Endodermal cell (in vitro differentiated cells): ENCODE measurements at regions not wholly inside any gene's neighbourhood (a gene's known extent, or its start where the extent isn't known, plus 50 kb on each side); places are given as distances from the start of the nearest gene placed in this dataset.

Source experiments
- DNase-seq: peaks from one replicate; pipeline ENCODE4 v3.0.0-alpha.2; 2017
- H3K27ac ChIP-seq: 2 replicates; pipeline ENCODE4 v1.5.1; 2013; ENCODE audit warnings: mild to moderate bottlenecking, low read depth, low read length, moderate library complexity
- H3K27me3 ChIP-seq: 2 replicates; pipeline ENCODE4 v1.6.1; 2013; ENCODE audit warnings: mild to moderate bottlenecking, low read length, moderate library complexity; ENCODE audit not compliant: insufficient read depth, control insufficient read depth, poor library complexity, severe bottlenecking
- H3K36me3 ChIP-seq: 2 replicates; pipeline ENCODE4 v1.7.0; 2013; ENCODE audit warnings: mild to moderate bottlenecking, low read length, moderate library complexity; ENCODE audit not compliant: control insufficient read depth, insufficient read depth
- H3K4me1 ChIP-seq: one replicate; pipeline ENCODE4 v1.7.0; 2013; ENCODE audit warnings: low read length; ENCODE audit not compliant: control insufficient read depth, insufficient read depth
- H3K4me3 ChIP-seq: 2 replicates; pipeline ENCODE4 v1.5.1; 2013; ENCODE audit warnings: mild to moderate bottlenecking, low read length, moderate library complexity
- H3K9ac ChIP-seq: 2 replicates; pipeline ENCODE4 v1.6.1; 2013; ENCODE audit warnings: mild to moderate bottlenecking, low read length, moderate library complexity; ENCODE audit not compliant: poor library complexity, severe bottlenecking; ENCODE audit errors: extremely low read depth
- H3K9me3 ChIP-seq: 2 replicates; pipeline ENCODE4 v1.6.1; 2013; ENCODE audit warnings: mild to moderate bottlenecking, low read length, moderate library complexity; ENCODE audit not compliant: control insufficient read depth
- H3K27ac Mint-ChIP-seq: 2 replicates; pipeline ENCODE4 v1.8.0; 2020; ENCODE audit warnings: mixed read lengths
- H3K27me3 Mint-ChIP-seq: 2 replicates; pipeline ENCODE4 v1.8.0; 2021; ENCODE audit warnings: mild to moderate bottlenecking, mixed read lengths; ENCODE audit not compliant: insufficient read depth
- H3K36me3 Mint-ChIP-seq: 2 replicates; pipeline ENCODE4 v1.8.0; 2020; ENCODE audit warnings: low read depth, mixed read lengths
- H3K4me1 Mint-ChIP-seq: 2 replicates; pipeline ENCODE4 v1.8.0; 2020; ENCODE audit warnings: mixed read lengths
- H3K4me3 Mint-ChIP-seq: 2 replicates; pipeline ENCODE4 v1.8.0; 2020; ENCODE audit warnings: mild to moderate bottlenecking, moderate library complexity, mixed read lengths
- H3K9me3 Mint-ChIP-seq: 2 replicates; pipeline ENCODE4 v1.8.0; 2020; ENCODE audit warnings: mild to moderate bottlenecking, mixed read lengths
- CTCF ChIP-seq: fragments of 200-600 bp; sonication (generic); conservative IDR thresholded peaks from 2 replicates; pipeline ENCODE4 v1.5.0; 2021; ENCODE audit warnings: antibody characterized with exemption, mild to moderate bottlenecking
- WGBS, 2 experiments: methylation state at CpG; one replicate each; pipeline versions ENCODE4 v1.1.5 to v1.1.7; 2013; ENCODE audit warnings: missing lambda C conversion rate in 2 of 2, mixed read lengths in 1 of 2; ENCODE audit not compliant: insufficient coverage in 1 of 2, insufficient read length in 1 of 2; 5-methylcytosine and 5-hydroxymethylcytosine counted together

DNA sequence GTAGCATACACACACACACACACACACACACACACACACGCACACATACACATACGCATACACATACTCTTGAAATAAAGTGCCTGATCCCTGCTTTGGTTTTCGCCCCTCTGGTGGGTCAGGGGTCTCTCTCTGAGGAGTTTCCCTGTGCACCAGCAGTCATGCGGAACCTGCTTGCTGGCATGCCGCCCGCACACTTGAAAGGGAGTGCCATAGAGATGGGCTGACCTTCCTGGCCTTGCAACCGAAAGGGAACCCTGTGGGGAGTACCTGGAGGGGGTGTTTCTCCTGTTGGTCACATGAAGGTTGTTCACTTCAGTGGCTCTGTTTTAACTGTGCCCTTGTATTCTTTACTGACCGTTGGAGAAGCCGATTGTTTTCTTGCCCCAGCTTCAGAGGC lies 752.3 kb downstream of the NR2F2 start:
- H3K27ac ChIP-seq: no peak overlapping the region
- H3K9me3 ChIP-seq: no peaks in the 10 kb centered on the region
- H3K36me3 ChIP-seq: no peaks in the 10 kb centered on the region
- Mint-ChIP-seq H3K4me1 (peaks cover 7% of the 10 kb centered on the region), H3K27ac (no peak overlapping the region), H3K36me3 (no peaks in the 10 kb centered on the region), H3K27me3 (no peaks in the 10 kb centered on the region), H3K4me3 (no peak overlapping the region), H3K9me3 (no peaks in the 10 kb centered on the region)
- no peak overlapping the region for H3K9ac ChIP-seq
- no peak for TF ChIP-seq CTCF
- WGBS, 2 experiments: 79 to 92% methylated on average over 4 to 9 of the region's 9 CpGs
- H3K27me3 ChIP-seq: no peaks in the 10 kb centered on the region
- DNase-seq: no peak
- no peaks in the 10 kb centered on the region for H3K4me1 ChIP-seq
- no peak overlapping the region for H3K4me3 ChIP-seq

GRCh38 chr15:97084650-97085049 lies 754.1 kb downstream of the NR2F2 start:
- H3K4me3 Mint-ChIP-seq: no peak overlapping the region
- no peaks in the 10 kb centered on the region for H3K36me3 ChIP-seq
- 100% methylated on average over 2 of the region's 2 CpGs; no CpG with 5 or more reads in 1 of the 2 experiments for WGBS, 2 experiments
- H3K4me1 Mint-ChIP-seq: peaks cover 7% of the 10 kb centered on the region
- H3K4me3 ChIP-seq: no peak overlapping the region
- TF ChIP-seq CTCF: no peak
- H3K9me3 Mint-ChIP-seq: no peaks in the 10 kb centered on the region
- H3K27ac Mint-ChIP-seq: no peak overlapping the region
- H3K36me3 Mint-ChIP-seq: no peaks in the 10 kb centered on the region
- no peak overlapping the region for H3K27ac ChIP-seq
- H3K4me1 ChIP-seq: no peaks in the 10 kb centered on the region
- no peak for DNase-seq
- H3K27me3 Mint-ChIP-seq: no peaks in the 10 kb centered on the region
- H3K27me3 ChIP-seq: no peaks in the 10 kb centered on the region
- no peaks in the 10 kb centered on the region for H3K9me3 ChIP-seq
- no peak overlapping the region for H3K9ac ChIP-seq

- 88 to 93% methylated on average over 10 to 13 of the region's 13 CpGs for WGBS, 2 experiments
- Histone ChIP-seq H3K9ac (no peak overlapping the region), H3K4me3 (no peak overlapping the region), H3K9me3 (no peaks in the 10 kb centered on the region), H3K27me3 (no peaks in the 10 kb centered on the region), H3K36me3 (no peaks in the 10 kb centered on the region), H3K4me1 (no peaks in the 10 kb centered on the region), H3K27ac (no peak overlapping the region)
- TF ChIP-seq CTCF: no peak
- Mint-ChIP-seq H3K27me3 (no peaks in the 10 kb centered on the region), H3K4me3 (no peak overlapping the region), H3K36me3 (no peaks in the 10 kb centered on the region), H3K4me1 (peaks cover 7% of the 10 kb centered on the region), H3K27ac (no peak overlapping the region), H3K9me3 (no peaks in the 10 kb centered on the region)
- DNase-seq: no peak
These were observed 755.2 kb downstream of the NR2F2 start for GRCh38 chr15:97085731-97086130.
